ENCODE measurements at regions not wholly inside any gene's neighbourhood (a gene's known extent, or its start where the extent isn't known, plus 50 kb on each side); places are given as distances from the start of the nearest gene placed in this dataset.

DNA sequence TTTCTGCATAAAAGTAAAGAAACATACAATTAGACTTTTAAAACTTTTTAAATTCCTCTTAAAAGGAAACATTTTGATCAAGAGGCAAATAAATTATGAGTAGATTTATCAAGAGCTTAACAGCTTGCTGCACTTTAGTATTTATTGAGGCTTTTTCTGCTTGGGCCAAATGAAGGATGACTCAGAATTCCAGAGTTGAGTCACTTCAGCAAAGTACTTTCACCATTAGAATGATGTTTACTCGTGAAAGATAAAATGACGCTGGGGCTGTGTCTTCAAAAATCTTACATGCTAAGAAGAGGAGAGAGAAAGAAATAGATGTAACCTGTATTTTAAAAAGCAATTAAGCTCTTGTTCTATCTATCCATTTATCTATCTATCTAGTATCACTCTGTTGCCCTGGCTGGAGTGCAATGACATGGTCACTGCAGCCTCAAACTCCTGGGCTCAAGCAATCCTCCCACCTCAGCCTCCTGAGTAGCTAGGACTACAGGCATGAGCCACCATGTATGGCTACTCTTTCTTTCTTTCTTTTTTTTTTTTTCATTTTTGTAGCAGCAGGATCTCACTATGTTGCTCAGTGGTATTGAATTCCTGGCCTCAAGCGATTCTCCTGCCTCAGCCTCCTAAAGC is 75.3 kb upstream of the RIOK3 start:
- H3K9ac ChIP-seq (ENCODE audit: insufficient read depth, low read length) = no peak overlapping the region
- peak; percentile 89 to 91 for DNase-seq (ENCODE audit: low read depth in 2 of 2)
- no peak overlapping the region for H3K4me3 ChIP-seq (replicated peaks in 1 of 4; ENCODE audit: control extremely low read depth in 1 of 4, insufficient read depth in 1 of 4, low read depth in 3 of 4, low read length in 4 of 4)
- H3K27ac ChIP-seq (ENCODE audit: insufficient read depth, low read length) = peak overlapping the region; percentile 53
- no peak overlapping the region for H2AFZ ChIP-seq (ENCODE audit: low read length)
- peaks cover 10% of the 10 kb centered on the region for H3K4me1 ChIP-seq (ENCODE audit: control insufficient read depth, extremely low read depth, insufficient read depth, low read length)
- H3K27me3 ChIP-seq (ENCODE audit: control insufficient read depth, insufficient read depth, low read length) = no peaks in the 10 kb centered on the region
- H4K20me1 ChIP-seq (ENCODE audit: control insufficient read depth, extremely low read depth, insufficient read depth, low read length) = no peaks in the 10 kb centered on the region
- peak overlapping the region; percentile 11 for H3K4me2 ChIP-seq (ENCODE audit: extremely low read depth, insufficient read depth, low read length)
- no peak for TF ChIP-seq CTCF (conservative IDR thresholded peaks at IDR 0.05 in 1 of 2, IDR thresholded peaks at IDR 0.05 in 1 of 2; ENCODE audit: low read depth in 1 of 2, low read length in 2 of 2)
- TF ChIP-seq EZH2 (IDR thresholded peaks at IDR 0.05; ENCODE audit: low read length, missing control alignments) = no peak
- H3K9me3 ChIP-seq (ENCODE audit: control insufficient read depth, insufficient read depth, low read depth, low read length) = no peaks in the 10 kb centered on the region
- H3K79me2 ChIP-seq (ENCODE audit: control insufficient read depth, insufficient read depth, low read length) = no peaks in the 10 kb centered on the region
- no peaks in the 10 kb centered on the region for H3K36me3 ChIP-seq (ENCODE audit: control insufficient read depth, insufficient read depth, low read length)

DNA sequence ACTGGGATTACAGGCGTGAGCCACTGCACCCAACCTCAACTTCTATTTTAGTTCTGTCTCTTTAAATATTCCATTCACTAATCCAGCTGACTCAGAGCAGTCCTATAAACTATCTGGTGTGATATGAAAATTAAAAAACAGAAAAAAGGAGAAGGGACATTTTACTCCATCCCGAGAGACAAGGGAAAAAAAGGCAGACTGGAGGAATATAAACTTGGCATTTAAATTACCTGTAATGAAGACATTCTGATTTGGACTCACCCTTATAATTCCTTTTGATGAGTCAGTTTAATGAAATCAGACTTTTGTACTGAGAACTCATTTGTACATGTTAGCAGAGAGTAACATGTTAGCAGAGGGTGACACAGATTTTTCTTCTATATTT is 74.8 kb upstream of the RIOK3 start:
- Histone ChIP-seq H3K27me3 (ENCODE audit: control insufficient read depth, insufficient read depth, low read length) (no peaks in the 10 kb centered on the region), H3K27ac (ENCODE audit: insufficient read depth, low read length) (peak overlapping the region; percentile 53), H3K4me1 (ENCODE audit: control insufficient read depth, extremely low read depth, insufficient read depth, low read length) (peaks cover 10% of the 10 kb centered on the region), H3K9me3 (ENCODE audit: control insufficient read depth, insufficient read depth, low read depth, low read length) (no peaks in the 10 kb centered on the region), H4K20me1 (ENCODE audit: control insufficient read depth, extremely low read depth, insufficient read depth, low read length) (no peaks in the 10 kb centered on the region), H3K4me3 (replicated peaks in 1 of 4; ENCODE audit: control extremely low read depth in 1 of 4, insufficient read depth in 1 of 4, low read depth in 3 of 4, low read length in 4 of 4) (peak overlapping the region in 1 of 4 experiments; percentile 4), H3K79me2 (ENCODE audit: control insufficient read depth, insufficient read depth, low read length) (no peaks in the 10 kb centered on the region), H3K4me2 (ENCODE audit: extremely low read depth, insufficient read depth, low read length) (no peak overlapping the region), H3K9ac (ENCODE audit: insufficient read depth, low read length) (no peak overlapping the region), H2AFZ (ENCODE audit: low read length) (no peak overlapping the region), H3K36me3 (ENCODE audit: control insufficient read depth, insufficient read depth, low read length) (no peaks in the 10 kb centered on the region)
- TF ChIP-seq EZH2 (IDR thresholded peaks at IDR 0.05; ENCODE audit: low read length, missing control alignments) (no peak), CTCF (conservative IDR thresholded peaks at IDR 0.05 in 1 of 2, IDR thresholded peaks at IDR 0.05 in 1 of 2; ENCODE audit: low read depth in 1 of 2, low read length in 2 of 2) (no peak)
- DNase-seq (ENCODE audit: low read depth in 2 of 2) = peak in 1 of 2 donors; percentile 68

DNA sequence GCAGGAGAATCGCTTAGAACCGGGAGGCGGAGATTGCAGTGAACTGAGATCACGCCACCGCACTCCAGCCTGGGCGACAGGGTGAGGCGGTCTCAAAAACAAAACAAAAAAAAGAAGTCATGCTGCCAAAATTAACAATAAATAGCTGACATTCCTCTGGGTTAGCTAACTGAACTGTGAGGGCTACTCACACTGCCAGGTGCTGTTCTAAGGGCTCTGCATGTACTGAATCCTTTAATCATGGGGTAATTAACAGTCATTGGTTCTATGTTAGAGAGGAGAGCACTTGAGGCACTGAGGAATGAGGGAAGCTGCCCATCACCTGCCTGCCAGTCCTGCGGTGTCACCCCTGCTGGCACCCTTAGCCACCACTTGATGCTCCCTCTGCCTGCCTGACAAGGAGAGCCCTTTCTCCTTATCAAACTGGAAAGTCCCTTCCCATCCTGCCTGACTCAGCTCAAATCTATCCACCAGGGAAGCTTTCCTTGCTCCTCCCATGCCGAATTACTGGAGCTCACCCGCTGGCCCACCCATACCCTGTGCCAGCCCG is 73.0 kb upstream of the RIOK3 start:
- no peak overlapping the region for H3K9ac ChIP-seq (ENCODE audit: insufficient read depth, low read length)
- no peak overlapping the region for H3K4me2 ChIP-seq (ENCODE audit: extremely low read depth, insufficient read depth, low read length)
- DNase-seq (ENCODE audit: low read depth in 2 of 2) = peak in 1 of 2 donors; percentile 94
- no peaks in the 10 kb centered on the region for H4K20me1 ChIP-seq (ENCODE audit: control insufficient read depth, extremely low read depth, insufficient read depth, low read length)
- no peak overlapping the region for H2AFZ ChIP-seq (ENCODE audit: low read length)
- no peaks in the 10 kb centered on the region for H3K79me2 ChIP-seq (ENCODE audit: control insufficient read depth, insufficient read depth, low read length)
- no peaks in the 10 kb centered on the region for H3K9me3 ChIP-seq (ENCODE audit: control insufficient read depth, insufficient read depth, low read depth, low read length)
- H3K27me3 ChIP-seq (ENCODE audit: control insufficient read depth, insufficient read depth, low read length) = no peaks in the 10 kb centered on the region
- H3K4me3 ChIP-seq (replicated peaks in 1 of 4; ENCODE audit: control extremely low read depth in 1 of 4, insufficient read depth in 1 of 4, low read depth in 3 of 4, low read length in 4 of 4) = no peak overlapping the region
- H3K36me3 ChIP-seq (ENCODE audit: control insufficient read depth, insufficient read depth, low read length) = no peaks in the 10 kb centered on the region
- no peak for TF ChIP-seq EZH2 (IDR thresholded peaks at IDR 0.05; ENCODE audit: low read length, missing control alignments)
- TF ChIP-seq CTCF (conservative IDR thresholded peaks at IDR 0.05 in 1 of 2, IDR thresholded peaks at IDR 0.05 in 1 of 2; ENCODE audit: low read depth in 1 of 2, low read length in 2 of 2) = no peak
- peaks cover 10% of the 10 kb centered on the region for H3K4me1 ChIP-seq (ENCODE audit: control insufficient read depth, extremely low read depth, insufficient read depth, low read length)
- H3K27ac ChIP-seq (ENCODE audit: insufficient read depth, low read length) = no peak overlapping the region

Data from fibroblast of lung (primary cell).